ENCODE measurements at regions not wholly inside any gene's neighbourhood (a gene's known extent, or its start where the extent isn't known, plus 50 kb on each side); places are given as distances from the start of the nearest gene placed in this dataset.

GRCh38 chr11:130813196-130813595, 103.1 kb downstream of the SNX19 start:
- TF ChIP-seq FOXA1 (IDR thresholded peaks at IDR 0.05) (no peak), TARDBP (IDR thresholded peaks at IDR 0.05) (no peak), BHLHE40 (IDR thresholded peaks at IDR 0.05; ENCODE audit: borderline replicate concordance) (no peak), ELF4 (IDR thresholded peaks at IDR 0.05) (no peak), L3MBTL2 (conservative IDR thresholded peaks at IDR 0.05) (no peak), CTBP1 (IDR thresholded peaks at IDR 0.05; ENCODE audit: borderline replicate concordance) (no peak), SUZ12 (IDR thresholded peaks at IDR 0.05) (no peak), FOXK2 (IDR thresholded peaks at IDR 0.05) (no peak), HDGF (IDR thresholded peaks at IDR 0.05; ENCODE audit: borderline replicate concordance) (no peak)

Measured in HEK293T (cell line).